ENCODE measurements at regions not wholly inside any gene's neighbourhood (a gene's known extent, or its start where the extent isn't known, plus 50 kb on each side); places are given as distances from the start of the nearest gene placed in this dataset.

DNA sequence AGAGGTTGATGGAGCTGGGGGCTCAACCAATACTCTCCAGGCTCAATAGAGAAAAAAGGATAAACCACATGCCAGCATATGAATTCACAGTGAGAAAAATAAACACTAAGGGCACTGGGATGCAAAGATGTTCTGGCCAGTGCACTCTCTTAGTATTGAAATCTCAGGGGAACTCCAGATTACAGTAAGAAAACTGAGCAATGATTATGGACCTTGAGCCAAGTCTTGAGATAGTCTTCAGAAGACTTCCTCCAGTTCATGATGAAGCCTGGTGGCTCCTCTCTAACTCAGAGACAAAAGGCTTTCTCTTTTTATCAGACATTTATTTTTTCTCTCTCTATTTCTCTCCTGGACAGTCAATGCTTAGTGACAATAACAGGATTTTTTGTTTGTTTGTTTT, 139.8 kb upstream of the SPEF2 start:
- no peak for FAIRE-seq

DNA sequence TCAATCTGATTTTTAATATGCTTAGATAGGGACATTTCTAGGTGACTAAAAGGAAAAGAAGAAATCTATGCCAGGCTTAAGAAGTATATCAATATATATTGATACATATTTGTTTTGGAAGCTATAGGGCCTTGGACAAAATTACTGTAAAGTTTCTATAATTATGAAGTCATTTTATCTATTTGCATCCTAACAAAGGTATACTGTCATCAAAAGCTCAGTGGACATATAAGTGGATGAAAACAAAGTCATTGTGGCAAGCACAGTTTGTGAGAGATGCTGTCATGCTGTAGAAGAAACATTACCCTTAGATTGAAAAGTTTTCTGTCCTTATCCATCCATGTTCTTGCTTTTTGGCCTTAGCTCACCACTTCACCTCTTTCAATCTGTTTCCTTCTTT, 140.3 kb upstream of the SPEF2 start:
- FAIRE-seq: no peak

DNA sequence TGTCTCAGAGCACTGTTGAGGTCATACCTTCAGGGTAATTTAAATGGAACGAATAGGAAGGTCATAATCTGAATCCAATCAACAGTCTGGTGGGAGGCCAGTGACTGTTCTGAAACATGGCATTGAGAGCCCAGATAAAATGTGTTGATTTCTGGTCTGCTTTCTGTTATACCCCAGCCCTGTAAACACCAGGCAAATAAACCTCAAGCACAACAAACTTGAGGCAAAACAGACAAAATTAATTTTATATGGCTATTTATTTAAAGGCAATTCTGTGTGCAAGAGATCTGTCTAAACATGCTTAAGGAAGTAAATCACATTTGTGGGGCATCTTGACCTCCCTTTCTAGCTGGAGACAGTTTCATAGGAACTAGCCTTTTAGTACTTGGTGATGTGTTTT, 140.9 kb upstream of the SPEF2 start:
- peak; percentile 100 for FAIRE-seq

DNA sequence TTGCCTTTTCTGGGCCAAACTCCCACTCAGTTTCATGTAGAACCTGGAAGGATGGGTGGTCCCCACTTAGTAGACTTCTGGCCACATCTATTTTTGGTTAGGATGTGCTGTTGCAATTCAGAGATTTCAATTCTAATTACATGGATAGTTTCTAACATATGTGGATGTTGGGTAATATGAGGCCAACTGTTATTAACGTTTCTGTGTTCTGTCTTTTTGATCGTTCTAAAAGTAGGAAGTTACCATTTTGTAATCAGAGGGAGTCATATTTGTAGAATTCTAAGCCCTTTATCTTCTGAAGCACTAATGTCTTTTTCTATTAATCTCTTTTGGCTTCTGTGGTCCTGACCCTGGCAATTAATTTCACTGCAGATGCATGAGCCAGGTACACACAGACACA, 141.6 kb upstream of the SPEF2 start:
- FAIRE-seq: peak; percentile 97

DNA sequence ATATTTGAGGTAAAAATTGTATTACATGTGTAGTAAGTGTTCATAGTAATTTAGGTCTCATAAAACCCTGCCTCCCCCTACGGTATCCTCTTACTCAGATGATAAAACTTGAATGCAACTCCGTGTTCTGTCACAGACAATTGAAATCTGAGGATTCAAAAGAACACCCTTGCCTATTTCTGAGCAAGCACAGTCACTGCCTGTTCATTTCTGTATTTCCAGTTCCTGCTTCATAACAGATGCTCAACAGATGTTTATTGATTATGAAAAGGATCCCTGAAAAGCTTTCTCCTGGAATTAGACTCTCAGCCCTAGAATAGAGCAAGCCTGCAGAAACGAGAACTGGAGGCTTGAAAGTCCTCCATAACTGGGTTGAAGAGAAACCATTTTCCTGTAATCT, 144.1 kb upstream of the SPEF2 start:
- no peak for FAIRE-seq

DNA sequence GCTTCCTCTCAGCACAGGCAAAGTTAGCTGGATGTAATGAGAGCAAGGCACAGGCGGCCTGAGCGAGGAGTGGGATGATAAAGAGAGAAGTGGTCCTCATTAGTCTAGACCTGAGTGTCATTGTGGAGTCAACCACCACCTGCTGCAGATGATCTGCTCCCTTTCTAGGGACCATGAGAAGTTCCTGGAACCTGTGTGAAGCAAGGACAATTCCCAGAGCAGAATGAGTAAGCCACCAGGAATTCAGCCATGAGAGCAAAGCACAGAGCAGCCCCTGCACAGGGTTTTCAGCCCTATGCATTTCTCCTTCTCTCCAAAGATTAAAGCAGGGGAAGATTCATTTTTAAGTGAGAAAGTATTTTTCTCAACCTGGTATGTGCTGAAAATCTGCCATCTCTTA, 146.8 kb upstream of the SPEF2 start:
- no peak for FAIRE-seq

DNA sequence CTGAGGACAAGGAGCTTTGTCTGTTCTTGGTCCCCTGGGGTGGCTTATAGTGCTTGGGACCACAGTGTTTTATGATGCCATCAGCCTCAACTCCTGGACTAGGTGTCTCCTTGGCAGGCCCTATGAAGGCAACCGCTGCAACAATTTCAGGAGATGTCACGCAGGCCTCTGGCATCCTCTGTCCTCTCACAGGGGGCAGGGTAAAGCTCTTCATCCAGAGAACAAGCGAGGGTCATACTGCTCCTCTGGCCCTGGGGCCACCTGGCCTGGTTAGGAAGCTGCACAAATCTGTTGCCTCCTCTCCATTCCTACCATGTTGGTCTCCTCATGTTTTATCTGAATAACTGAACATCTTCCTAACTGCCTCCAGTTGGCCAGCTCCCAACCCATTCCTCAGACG, 148.9 kb upstream of the SPEF2 start:
- FAIRE-seq: no peak

DNA sequence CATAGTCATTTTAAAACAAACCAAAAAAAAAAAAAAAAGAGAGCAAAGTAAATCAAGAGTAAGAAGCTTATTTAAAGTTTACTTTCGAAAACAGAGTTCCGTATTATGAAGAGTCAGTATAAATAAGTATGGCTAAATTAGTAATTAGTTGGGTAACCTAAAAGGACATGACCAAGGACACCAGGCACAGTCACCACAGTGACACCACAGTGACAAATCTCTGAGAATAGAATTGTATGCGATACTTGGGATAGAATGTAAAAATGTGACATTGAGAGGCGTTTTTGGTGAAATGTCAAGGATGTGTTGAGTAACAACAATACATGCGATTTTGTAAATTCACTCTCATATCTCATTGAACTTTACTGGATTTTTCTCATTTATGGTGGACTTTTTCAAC, 150.9 kb upstream of the SPEF2 start:
- no peak for FAIRE-seq

DNA sequence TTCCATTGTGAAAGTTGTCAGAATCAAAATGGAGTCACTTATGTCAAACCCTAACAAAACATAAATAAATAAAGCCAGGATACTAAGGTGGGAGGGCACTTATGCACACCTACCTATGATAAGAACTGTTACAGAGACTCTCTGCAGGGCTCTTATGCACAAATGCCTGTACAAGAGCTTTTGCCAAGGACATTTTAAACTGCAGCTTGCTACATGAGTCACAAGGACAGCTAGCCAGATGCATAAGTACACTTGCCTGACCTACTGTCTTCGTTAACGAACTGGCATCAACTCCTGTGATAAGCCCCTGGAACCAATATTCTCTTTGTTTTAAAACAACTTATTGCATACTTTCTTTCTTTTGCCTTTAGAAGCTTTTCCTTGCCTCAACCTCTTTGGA, 152.9 kb upstream of the SPEF2 start:
- no peak for FAIRE-seq

DNA sequence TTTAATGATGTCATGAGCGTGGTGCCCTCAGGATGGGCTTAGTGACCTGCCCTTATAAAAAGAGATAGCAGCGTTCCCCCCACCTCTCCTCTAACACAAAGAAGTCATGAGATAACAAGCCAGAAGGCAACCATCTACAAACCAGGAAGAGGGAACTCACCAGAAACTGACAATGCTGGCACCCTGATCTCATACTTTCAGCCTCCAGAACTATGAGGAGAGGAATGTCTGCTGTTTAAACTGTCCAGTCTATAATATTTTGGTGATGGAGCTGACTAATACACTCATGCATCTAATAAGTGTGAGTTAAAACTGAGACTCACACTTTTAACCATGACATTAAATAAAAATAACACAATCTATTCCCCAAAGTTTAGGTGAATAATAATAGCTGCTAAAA, 156.1 kb upstream of the SPEF2 start:
- no peak for FAIRE-seq

DNA sequence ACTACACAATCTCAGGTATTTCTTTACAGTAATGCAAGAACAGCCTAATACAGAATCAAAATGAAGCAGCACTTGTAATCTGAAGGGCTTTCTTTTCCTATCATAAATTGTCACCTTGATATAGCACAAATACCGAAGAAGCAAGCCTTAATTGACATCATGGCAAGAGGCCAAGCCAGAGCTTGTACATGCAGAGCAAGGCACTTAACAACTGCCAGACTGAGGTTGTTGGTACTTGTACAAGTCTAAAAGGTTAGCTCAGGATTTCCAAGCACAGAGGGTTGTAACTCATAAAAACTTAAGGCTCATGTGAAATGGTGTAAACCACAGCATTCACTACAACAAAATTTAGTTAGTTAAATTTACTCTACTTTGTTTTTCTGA, 158.8 kb upstream of the SPEF2 start:
- no peak for FAIRE-seq

DNA sequence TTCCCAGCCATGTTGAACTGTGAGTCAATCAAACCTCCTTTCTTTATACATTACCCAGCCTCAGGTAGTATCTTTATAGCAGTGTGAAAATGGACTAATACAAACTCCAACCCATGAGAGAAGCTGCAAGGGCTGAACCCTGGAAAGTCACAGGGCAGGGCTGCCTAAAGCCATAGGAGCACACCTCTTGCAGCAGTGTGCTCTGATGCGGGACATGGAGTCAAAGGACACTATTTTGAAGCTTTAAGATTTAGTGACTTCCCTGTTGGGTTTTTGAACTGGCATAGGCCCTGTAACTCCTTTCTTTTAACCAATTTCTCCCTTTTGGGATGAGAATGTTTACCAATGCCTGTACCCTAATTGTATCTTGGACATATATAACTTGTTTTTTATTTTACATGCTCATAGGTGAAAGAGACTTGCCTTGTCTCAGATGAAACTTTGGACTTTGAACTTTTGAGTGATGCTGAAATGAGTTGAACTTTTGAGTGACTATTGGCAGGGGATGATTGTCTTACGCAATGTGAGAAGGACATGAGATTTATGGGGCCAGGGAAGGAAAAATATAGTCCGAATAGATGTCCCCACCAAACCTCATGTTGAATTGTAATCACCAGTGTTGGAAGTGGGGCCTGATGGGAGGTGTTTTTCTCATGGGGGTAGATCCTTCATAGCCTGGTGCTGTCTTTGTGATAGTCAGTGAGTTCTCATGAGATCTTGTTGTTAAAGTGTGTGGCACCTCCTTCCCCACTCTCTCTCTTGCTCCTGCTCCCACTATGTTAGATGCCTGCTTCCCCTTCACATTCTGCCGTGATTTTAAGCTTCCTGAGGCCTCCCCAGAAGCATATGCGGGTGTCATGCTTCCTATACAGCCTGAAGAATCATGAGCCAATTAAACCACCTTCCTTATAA, 159.5 kb upstream of the SPEF2 start:
- no peak for FAIRE-seq

DNA sequence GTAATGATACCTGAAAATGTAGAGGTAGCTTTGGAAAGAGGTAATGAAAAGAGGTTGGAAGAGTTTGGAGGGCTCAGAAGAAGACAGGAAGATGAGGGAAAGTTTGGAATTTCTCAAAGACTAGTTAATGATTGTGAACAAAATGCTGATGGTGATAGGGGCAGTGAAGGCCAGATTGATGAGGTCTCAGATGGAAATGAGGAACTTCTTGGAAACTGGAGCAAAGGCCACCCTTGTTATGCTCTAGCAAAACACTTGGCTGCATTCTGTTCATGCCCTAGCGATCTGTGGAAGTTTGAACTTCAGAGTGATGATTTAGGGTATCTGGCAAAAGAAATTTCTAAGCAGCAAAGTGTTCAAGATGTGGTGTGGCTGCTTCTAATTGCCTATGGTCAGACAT, 161.2 kb upstream of the SPEF2 start:
- FAIRE-seq: no peak

DNA sequence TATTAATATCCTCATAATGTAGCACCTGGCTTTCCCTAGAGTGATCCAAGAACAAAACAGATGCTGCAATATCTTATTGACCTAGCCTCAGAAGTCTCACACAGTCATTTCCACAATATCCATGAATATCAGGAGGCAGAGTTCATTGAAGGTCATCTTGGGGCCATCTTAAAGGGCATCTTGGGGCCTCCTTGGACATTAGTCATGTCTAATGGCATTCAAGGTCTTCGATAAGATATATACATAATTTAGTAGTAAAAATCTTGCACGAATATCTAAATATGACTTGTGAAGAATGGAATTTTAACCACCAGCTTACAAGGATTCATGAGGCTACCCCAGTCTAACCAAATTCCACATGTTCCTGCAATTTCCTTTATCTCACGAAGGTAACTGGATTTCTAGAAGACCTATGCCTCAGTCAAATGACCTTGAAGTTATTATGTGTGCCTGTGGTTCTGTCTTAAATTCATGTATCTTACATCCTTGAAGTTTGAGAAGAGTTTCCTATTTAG, 163.6 kb upstream of the SPEF2 start:
- FAIRE-seq: no peak

DNA sequence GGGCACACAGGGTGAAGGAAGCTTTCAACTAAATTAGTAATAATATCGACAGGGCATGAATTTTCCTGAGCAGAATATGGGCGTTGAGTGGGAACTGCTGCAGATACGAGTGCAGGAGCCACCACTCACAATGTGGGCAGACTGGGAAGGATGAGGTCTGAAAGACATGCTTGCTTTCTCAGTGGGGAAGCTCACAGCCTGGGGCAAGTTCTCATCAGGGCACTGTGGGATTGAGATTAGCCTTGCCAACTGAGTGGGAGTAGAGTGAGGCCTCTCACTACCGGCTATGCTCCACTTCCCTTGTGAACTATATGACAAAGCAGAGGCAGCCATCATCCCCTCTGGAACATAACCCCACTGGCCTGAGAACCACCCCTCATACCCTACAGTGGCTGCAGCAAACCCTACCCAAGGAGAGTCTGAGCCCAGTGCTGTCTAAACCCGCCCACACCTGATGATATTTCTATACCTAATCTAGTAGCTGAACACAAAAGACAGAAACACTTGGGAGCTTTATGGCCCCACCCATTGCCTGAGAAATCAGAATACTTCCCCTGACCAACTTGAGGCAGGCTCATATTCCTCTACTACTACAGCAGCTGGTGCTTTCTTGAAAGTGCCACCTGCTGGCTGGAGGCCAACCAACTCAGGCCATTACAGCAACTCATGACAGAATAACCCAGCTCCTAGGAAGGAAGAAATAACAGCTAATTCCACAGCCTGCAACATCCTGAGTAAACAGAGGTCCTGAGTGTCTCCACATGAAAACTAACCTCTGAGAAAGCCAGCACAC, 173.7 kb upstream of the SPEF2 start:
- no peak for FAIRE-seq

DNA sequence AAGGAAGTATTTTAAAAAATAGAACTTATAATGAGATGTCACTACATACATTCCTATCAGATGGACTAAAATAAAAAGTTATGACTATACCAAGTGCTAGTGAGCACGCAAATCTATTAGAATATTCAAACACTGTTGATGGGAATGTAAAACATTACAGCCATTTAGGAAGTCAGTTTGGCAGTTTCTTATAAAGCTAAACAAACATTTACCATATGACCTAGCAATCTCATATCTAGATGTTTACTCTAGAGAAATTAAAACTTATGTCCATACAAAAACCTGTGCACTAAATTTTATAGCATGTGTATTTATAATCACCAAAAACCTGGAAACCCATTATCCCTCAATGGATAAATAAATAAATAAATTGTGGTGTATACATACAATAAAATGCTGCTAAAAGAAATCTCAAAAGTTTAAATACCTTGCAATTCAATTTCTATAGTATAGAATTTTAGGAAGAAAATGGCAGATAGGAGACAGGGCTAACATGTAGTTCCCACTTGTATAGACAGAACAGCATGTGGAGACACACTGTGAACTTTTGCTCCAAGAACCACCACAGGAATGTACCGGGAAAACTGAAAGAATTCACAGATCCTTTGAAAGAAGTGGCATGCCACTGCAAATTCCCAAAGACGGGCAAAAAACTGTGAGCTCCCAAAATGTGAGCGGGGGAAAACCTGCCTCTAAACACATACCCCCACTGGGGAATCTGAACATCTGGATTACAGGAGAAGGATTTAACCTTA, 174.6 kb upstream of the SPEF2 start:
- FAIRE-seq: no peak

DNA sequence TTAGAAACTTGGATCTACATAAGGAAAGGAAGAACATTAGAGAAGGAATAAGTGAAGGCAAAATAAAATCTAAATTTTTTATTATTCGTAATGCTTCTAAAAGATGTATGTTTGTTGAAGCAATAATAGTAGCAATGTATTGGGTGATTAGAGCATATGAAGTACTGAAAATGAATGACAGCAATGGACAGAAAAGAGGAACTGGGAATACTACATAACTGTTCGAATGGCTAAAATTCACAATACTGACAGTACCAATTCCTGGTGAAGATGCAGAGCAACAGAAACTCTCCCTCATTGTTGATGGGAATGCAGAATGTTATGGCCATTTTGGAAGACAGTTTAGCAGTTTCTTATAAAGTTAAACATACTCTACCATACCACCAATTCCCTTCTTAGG, 177.3 kb upstream of the SPEF2 start:
- no peak for FAIRE-seq

DNA sequence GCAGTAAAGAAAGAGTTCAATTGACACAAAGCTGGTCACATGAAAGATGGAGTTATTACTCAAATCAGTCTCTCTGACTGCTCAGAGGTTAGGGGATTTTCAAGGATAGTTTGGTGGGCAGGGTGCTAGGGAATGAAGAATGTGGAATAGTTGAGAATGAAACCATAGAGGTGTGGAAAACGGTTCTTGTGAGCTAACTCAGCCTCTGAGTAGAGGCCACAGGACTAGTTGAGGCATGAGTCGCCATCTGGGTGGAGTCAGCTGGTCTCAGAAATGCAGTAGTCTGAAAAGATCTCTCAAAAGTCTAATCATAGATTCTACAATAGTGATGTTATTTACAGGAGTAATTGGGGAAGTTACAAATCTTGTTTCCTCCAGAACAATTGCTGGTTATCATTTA, 178.9 kb upstream of the SPEF2 start:
- no peak for FAIRE-seq

DNA sequence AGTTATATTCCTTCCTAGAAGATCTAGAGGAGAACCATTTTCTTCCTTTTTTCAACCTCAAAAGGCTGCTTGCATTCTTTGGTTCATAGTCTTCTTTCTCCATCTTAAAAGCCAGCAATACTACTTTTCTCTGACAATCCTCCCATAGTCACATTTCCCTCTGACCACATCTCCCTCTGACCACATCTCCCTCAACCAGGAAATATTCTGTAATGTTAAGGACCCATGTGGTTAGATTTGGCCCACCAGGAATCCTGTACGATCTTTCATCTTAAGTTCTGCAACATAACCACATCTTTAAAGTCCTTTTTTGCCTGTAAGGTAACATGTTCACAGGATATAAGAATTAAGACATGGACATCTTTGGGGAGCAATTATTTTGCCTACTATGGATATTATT, 179.4 kb upstream of the SPEF2 start:
- no peak for FAIRE-seq

DNA sequence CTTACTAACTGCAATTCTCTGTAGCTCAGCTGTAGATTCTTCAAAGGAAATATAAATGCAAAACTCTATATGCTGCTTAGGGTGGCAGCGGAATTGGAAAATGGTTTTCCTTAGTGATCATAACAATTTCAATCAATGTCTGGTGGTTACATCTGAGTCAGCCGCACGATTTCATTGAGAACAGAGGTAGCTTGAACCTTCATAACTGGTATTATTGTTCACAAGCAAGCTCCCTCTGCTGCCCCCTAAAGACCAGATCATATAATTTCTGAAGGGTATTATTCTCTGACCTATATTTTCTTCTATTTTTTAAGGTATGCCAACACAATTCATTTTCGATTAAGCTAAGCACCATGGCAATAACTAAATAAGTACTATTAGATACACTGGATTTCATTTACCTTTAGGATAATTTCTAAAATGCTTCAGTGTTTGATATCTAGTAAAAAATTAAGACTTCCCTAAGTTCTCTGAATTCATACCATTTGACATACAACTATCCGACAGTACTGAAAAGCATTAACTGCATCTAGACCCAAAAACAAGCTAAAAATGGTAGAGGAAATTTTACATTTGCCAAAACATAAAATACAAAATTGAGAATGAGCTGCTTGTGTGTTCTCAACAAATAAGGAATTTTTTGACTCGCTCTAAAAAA, 181.1 kb upstream of the SPEF2 start:
- no peak for FAIRE-seq

DNA sequence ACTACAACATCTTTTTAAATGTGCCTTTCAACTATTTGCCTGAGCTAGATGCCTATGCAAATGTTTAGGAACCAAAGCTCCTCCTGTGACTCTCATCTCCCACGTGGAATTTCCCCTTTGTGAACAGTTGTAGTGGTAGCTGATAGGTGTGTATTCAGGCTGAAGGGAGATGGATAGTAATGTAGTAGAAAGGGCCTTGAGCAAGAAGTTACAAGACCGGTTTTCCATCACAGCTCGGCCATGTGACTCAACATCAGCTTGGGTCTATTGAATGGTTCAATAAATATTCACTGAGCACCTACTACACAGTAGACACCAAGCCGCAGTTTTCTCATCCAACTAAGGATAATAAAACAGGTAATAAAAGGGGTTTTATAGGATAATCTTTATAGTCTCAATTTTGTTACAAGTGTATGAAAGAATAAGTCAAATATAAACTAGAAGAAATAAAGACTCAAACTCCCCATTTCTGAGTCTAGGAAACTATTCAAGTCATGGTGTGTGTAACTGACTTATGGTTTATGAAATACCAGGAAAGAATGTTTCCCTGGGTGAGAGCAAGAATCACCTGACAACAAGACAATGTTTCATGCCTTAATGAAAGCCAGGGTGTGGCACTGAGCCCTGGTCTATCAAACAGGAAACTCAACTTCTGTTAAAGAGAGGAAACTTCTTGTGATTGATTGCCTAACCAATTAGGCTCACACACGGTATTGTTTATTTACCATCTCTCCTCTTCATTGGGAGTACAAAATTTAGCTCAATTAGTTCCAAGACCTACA, 187.1 kb upstream of the SPEF2 start:
- FAIRE-seq: no peak

DNA sequence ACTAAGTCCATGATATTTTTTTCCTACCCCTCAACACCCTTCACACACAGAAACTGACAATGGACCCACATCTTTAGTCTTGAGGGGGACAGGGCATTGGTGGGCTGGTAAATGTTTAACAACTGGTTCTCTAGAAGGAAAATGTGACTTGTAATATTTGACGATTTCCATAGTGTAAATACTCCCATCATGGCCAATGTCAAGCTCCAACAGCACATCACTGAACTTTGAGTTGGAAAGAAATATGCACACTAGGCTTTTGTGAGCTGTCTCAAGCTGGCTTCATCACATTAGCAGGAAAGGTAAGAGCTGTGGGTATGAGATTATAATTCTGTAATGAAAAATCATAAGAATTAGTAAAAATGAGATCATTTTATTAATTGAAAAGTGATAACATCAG, 189.9 kb upstream of the PRLR start:
- no peak for FAIRE-seq
